HG02571 (cell line): ENCODE measurements at regions not wholly inside any gene's neighbourhood (a gene's known extent, or its start where the extent isn't known, plus 50 kb on each side); places are given as distances from the start of the nearest gene placed in this dataset.

Source experiments
- ATAC-seq: cut with Tn5 transposase; IDR thresholded peaks from one replicate; pipeline ENCODE4 v1.9.1; 2021; ENCODE audit warnings: mild to moderate bottlenecking, moderate library complexity; ENCODE audit not compliant: unreplicated experiment

DNA sequence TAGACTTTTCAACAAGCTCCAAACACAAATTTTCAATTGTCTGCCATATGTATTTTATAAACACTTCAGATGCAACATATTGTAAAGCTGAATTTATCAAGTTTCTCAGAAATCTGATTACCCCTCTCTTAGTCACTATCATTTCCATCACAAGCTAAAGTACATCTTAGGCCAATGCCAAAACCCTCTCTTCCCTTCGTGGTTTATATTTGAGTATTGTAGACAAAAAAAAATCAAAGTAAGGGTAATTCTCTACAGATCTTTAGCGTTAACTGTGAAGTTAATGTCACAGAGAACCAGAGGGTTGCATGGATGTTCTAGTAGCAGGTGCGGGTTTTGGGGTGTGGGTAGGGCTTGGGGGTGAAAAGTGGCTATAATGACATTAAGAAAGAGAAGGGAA lies 387.7 kb upstream of the PTGER4 start:
- ATAC-seq: no peak

DNA sequence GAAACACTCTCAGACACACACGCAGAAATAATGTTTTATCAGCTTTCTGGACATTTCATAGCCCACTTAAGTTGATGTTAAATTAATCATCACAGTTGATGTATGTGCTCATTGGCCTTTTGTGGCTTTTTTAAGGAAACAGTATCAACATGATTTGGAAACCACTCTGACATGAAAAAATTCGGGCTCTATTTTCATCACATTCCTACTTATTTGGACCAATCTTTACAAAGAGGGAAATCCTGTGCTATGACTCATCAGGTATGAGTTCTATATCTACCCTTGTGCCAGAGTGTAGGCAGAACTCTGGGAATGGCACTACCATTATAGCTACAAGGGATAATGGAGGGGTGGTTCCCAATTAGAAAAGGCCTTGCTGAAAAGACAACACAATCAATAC lies 388.4 kb upstream of the PTGER4 start:
- no peak for ATAC-seq

DNA sequence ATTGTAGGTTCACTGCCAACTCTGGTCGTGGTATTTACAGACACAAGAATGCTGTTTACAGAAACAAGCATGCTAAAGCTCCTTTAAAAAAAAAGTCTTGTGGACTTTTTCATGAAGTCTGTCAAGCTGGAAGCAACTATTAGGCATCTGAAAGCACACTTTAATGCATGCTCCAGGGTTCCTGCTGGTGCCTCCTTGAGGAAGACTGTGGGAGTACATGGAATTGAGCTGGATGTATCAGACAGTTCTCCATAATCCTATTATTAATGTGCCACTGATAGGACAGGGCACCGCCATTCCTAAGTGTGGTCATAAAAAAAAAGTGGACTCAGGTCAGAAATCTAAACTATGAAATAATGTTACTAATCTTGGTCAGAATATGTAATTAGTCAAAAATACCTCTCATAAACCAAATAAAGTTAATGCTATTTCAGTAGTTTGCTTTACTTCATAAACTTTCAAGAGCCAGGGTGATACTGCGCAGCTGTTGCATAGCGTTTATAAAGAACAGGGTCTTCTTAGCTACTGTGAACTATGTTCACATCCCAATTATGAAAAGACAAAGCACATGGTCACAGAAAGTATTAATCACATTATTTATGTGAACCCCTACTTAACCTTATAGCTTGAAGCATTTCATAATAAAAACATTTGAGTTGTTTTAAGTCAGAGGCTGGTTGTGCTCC lies 390.8 kb upstream of the PTGER4 start:
- no peak for ATAC-seq

DNA sequence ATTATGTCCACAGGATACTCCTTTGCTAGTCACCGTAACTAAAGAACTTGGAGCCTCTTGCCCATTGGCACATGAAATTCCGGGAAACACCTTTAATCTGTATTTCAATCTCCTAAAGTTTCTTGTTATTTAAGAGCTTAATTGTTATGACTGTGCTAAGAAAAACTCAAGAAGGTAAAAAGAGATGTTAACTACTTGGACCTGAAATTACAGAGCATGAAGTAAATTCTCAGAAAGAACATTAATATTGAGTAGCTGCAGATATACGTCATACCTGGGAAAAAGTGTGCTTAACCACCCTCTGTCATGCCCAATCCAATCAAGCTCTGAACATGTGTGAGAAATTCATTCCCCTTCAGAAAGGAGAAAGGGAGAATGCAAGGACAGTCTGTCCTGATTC lies 394.9 kb upstream of the PTGER4 start:
- ATAC-seq: no peak

DNA sequence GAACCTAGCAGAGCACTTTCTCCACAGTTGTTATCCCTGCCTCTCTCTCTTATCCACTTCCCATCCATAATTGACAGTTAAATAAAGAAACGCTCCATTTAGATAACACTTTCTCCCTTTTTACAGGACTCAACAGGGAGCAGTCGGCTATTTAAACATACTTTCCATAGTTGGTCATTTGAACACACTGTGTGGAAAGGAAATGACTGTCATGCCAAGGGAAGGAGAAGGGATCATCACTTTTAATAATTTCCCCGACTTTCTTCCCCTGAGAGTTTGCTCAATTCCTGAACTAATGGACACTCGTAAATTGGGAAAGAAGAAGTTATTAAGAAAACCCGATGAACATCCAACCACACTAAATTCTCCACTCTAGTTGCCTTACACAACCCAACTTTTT lies 400.8 kb upstream of the PTGER4 start:
- ATAC-seq: no peak

DNA sequence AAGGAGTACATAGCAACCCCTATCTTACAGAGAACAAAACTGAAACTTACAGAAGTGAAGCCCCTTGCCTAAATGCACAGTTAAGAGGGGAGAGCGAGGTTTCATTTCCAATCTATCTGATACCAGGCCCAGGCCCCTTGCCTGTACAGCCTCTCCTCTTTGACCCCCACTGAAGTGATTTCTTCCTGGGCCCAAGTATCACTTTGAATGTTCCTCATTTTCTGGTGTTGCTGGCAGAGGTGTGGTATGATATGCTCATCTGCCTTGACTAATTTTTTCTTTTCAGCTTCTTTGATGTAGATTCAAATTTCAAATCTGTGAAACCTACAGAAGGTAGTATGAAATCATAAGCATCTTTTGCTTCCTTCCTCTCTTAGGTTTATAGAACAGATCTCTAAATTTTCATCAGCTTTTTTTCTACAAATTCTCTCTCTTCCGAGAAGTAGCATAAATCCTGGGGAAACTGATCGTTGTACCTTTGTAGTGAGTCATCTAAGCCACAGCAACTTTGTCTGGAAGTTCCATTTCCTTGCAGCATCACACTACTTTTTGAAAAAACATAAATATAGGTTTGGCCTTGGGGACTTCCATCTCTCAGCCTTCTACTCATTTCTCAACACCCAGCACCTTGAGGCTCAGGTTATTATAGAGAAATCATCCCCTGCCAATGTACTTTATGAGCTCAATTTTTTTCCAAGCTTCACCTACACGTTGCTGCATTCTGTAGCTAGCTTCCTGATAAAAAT lies 402.4 kb upstream of the PTGER4 start:
- ATAC-seq: peak; percentile 52

DNA sequence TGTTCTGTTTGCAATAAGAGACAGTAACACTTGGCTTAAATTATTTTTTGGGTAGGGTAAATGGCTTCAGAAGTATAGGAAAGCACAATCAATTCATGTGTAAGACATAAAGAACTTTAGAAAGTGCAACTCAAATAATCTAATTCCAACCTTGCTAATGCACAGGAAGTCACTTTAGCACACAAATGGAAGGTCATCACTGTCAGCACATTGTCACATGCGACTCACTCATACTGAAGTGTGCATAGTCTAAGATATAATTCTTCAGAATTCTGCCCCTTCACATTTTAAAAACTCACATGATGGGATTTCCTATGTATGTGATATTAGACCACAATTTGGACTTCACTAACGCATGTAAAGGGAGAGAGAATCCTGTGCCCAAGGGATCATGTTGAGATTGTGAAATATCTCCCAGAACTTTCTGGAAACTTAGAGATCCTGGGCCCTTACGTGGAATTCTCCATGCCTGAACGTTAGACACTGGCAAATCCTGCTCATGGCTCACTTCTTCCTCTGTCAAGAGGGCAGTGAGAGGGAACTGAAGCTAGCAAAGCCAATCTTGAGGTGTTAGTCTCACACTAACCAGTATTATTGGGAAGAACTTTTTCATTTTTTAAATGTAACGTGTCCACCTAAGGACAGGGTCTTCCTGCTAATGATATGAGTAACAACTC lies 403.2 kb upstream of the PTGER4 start:
- no peak for ATAC-seq

DNA sequence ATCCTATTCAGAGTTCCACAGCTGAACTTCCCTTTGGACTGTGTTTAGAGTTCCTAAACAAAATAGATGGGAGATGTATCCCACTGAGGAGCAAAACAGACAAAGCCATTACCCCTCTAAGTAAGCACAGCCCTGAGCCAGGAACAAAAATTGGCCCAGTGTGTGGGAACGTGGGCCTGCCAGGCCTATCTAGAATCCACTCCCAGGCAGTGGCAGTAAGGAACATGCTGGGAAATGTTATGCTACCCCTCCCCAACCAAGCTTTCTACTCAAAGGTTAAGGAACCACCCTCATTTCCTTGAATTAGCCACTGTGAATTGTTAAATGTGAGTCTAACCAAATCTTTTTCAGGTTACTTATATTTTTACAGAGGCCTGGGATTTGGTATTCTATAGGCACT lies 405.1 kb upstream of the PTGER4 start:
- ATAC-seq: no peak

DNA sequence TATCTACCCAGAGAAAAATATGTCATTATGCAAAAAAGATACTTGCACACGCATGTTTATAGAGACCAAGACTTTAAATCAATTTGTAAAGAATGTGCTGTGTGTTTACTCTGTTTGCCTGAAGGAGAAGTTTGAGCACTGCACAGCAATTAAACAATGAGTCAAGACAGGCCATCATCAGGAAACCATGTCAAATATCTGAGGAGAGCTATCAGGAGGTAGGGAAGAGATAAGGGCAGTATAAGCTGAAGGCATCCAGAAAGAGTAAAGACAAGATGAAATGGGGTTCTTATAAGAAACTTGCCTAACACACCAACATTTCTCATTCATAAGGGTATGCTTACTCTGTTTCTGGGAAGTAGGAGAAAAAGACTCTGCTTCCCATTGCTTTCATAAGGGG lies 405.8 kb upstream of the PTGER4 start:
- ATAC-seq: no peak

DNA sequence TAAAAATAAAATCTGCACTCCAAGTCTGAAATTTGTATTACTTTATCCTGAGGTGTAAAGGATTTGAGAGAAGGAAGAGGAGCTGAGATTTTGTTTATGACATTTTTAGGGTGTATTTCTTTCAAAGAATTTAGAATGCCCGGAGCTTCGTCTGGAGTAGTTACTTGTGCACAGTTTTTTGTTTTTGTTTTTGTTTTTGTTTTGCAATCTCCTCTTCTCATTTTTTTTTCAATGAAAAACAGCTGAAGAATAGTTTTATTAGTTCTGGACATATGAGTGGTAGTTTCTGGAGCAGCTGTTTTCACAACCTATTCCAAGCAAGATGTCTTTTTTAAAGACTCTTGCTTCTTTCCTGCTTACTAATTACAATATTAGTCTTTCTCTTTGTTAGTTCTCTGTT lies 408.2 kb upstream of the PTGER4 start:
- no peak for ATAC-seq

DNA sequence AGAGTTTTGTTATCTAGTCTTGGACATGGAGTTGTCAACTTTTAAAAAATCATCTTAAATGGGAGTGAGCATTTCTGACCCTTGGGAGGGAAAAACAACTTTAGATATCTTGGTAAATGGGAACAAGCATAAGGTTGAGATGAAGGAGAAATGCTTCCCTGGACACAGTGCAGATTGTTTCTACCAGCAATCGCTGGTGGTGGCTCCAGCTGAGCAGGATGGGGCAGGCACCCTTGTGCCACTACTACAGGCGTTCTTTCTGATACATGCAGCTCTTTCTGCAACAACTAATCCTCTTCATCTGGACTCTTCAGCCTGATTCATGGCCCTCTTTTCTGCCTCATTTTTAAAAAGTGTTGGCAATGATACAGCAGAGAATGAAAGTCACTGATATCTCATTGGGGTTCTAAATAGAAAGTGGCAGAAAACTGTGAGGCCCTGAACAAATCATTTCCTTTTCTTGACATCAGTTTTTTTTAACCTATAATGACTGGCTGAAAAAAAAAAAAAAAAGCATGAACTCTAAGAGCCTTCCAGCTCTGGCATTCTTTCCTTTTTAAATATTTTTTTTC lies 409.4 kb upstream of the PTGER4 start:
- no peak for ATAC-seq

DNA sequence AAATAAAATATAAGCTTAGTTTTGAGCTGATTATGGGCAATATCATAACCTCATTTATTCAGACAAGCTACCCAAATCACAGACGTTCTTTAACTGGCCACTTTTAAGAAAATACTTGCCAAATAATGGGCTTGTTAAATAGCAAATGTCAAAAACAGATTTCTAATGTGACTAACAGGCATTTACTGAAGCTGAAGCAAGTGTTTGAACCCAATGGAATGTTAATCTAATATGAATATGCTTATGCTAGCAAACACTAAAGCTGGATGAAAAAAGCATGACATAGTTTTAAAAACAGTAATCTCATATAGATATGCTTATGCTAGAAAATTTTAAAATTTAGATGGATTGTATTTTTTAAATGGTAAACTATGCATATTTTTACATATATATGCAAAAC lies 411.6 kb upstream of the PTGER4 start:
- no peak for ATAC-seq

DNA sequence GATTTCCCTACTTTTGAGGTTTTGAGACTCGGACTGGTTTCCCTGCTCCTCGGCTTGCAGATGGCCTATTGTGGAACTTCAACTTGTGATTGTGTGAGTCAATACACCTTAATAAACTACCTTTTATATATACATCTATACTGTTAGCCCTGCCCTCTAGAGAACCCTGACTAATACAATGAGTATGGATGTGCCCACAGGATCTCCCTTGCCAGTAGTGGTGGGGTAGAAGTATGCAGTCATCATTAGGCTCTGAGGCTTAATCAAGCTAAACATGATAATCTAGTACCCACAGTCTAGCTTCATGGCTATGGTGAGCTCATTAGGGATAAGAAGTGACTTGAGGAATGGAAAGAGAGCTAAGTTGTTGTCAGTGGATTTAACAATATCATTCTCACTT lies 412.8 kb upstream of the PTGER4 start:
- ATAC-seq: no peak

DNA sequence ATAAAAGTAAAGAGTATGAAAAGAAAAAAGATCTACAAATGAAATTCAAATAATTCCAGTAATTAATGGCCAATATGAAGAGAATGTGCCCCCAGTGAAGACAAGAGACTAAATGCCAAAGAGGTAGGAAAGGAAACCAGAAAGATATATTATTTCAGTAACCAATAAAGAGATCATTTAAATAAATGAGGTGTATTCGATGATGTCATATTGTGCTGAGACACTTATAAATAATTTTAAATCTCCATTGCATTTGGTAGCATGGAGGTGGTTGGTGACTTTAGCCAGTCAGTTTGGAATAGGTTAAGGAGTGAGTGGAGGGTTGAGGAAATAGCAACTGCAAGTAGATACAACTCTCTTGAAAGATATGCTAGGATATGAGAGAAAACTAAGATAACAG lies 417.7 kb upstream of the PTGER4 start:
- no peak for ATAC-seq

DNA sequence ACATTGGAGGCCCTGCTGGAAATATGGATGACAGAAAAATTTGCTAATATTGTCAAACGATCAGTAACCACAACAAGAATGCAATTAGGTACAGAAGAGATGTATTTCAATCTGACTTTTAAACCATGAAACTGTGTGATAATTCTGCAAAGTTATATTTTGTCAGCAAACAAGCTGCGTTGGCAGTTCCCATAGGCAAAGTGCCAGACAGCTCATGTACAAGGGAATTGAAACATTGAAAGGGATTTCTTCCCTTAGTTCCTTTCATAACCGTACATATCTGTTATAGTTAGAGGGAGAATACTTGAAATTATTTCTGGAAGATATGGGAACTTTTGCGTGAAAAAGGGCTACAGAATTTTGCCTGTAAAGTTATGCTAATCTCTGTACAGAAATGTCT lies 419.4 kb upstream of the PTGER4 start:
- ATAC-seq: no peak

DNA sequence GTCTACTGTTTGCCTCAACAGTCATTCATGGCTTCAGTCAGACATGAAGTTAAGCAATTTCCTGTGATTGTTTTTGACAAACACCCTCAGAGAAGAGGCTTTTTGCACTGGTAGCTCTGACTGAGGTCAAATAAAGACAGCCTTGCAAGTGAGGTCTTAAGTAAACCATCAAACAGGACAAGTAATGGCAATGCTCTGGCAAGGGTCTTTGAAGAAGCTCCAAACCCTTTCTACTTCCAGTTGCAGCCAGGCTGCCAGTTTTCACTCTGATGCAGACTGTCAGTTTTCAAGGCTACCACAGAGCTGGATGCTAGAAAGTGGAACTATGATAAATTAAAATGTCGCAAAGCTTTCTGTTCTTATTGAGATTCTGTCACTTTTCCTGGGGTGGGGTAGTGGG lies 421.5 kb upstream of the PTGER4 start:
- ATAC-seq: no peak

DNA sequence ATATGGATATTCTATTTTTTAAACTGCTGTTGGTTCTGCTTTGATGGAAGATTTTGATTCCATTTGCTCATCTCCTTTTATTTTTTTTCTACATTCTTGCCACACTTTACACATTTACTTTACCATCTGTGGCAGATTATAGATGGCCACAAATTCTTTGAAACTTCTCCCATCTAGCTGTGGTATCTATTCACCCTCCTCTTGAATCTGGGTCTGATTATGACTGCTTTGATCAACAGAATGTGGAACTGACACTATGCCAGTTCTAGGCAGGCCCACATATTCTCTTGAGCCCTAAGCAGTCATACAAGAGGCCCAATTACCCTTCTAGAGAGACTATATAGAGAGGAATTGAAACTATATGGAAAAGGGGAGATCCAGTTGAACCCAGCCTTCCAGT lies 439.0 kb upstream of the PTGER4 start:
- ATAC-seq: no peak

DNA sequence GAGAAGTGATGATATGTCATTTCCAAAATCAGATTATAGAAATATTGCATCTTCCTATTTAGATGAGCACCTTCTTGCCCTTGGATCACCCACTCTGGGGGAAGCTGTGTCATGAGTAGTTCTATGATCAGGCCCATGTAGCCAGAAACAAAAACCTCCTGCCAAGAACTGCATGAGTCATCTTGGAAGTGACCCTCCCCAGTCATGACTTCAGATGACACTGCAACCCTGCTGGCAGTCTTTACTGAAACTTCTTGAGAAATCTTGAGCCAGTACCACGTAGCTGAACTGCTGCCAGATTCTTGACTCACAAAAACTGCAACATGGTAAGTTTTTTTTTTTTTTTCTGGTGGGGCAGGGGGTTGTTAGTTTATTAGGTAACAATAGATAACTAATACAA lies 439.6 kb upstream of the PTGER4 start:
- no peak for ATAC-seq

DNA sequence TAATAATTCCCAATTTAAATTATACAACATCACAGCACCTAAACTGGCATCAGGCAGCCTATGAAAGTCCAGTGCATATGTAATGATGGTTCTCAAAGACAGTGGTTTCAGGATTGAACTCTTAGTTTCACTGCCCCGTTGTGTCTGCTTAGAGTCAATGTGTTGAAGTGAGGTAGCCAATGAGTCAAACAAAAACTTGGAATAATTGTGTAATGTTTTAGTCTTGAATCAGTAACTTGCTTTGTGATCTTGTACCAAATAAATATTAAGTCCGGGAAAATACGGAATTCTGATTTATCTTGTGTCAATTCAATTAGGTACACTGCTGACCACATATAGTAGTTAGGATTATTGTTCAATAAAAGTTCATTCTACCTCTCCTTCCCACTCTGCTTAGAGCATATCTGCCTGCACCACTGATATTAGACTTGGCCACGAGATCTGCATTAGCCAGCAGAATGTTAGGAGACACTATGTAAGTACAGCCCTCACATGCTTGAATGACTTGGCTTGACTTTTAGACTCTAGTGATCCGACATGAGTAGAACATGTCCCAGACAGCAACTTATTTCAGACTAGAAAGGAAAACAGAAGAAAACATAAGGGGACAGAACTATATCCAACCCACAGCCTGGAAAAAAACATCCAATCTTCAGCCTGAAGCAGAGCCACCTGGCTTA lies 441.5 kb upstream of the PTGER4 start:
- no peak for ATAC-seq

DNA sequence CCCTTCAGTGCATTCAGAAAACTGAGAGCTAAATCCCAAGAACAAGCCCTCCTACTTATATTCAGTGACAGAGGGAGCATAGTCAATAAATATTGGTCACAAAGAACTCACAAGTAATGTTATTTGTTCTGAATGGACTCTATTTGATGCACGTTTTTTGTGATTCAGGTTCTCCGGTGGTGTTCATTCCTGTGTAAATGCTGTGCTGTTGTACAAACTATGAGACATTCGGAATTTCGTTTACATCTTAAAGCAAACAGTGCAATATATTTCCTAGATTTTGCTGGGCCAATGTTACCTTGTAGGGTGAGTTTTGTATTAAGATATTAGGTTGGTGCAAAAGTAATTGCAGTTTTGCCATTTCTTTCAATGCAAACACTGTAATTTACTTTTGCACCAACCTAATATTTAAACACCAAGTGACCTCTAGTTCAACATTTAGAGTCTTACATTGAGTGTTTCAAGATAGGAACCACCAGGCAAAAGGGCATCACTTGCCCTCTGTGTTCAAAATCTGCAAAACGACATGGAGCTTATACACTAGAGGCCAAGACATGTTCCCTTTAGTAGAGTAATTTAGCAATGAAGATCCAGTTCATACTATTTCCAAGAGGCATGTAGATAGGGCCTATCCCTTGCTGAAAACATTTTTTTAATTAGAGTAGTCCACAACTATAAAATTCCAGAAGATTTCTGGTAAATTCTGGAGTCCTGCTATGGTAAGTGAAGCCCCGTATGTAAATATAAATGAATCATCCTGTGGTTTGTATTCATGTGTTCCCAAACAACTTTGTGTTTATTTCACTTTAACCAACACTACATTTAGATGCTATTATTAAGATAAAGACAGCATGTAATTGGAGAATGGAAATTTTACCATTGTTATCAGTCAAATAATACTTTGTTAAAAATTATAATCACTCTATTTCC lies 444.0 kb upstream of the PTGER4 start:
- ATAC-seq: no peak
